ENCODE measurements at regions not wholly inside any gene's neighbourhood (a gene's known extent, or its start where the extent isn't known, plus 50 kb on each side); places are given as distances from the start of the nearest gene placed in this dataset.
A peak's percentile ranks its signal among the peaks of the same experiment; 100 is the strongest.

- no peak for DNase-seq (ENCODE audit: low spot score)
Observed at GRCh38 chr1:34479731-34480130, 275.1 kb upstream of the GJB5 start.

DNA sequence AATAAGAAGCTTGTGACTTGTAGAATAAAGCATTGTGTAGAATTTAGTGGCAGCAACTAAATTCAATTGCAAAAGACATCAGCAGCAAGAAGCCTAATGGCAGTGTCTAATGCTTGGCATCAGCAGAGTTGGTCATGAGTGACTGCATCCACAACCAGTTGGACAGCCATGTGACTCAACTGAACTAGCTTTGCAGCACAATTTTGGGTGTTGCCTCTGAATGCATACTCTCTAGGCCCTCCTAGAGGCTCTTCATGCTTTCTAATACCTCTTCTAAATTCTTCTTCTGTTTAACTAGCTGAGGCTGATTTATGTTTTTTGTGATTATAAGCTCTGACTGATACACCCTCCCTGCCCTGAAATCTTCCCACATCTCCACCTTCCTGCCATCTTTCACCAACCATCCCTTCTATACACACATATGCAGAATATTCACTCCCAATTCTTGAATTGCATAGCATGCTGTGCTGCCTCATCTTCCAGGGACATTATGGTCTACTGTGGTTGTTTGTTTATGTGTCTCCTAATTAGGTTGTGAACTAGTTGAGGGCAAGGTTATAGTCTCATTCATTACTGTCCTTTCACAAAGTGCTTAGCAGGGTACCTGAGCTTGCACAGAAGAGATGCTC, 266.7 kb upstream of the GJB5 start:
- DNase-seq (ENCODE audit: low spot score), result no peak

GRCh38 chr1:34500451-34500850, 254.4 kb upstream of the GJB5 start:
- DNase-seq (ENCODE audit: low spot score), result peak; percentile 55

GRCh38 chr1:34511802-34512201, 243.0 kb upstream of the GJB5 start:
- DNase-seq (ENCODE audit: low spot score), result no peak

GRCh38 chr1:34518146-34518699, 236.6 kb upstream of the GJB5 start:
- no peak for DNase-seq (ENCODE audit: low spot score)

- no peak for DNase-seq (ENCODE audit: low spot score)
Observed at GRCh38 chr1:34520111-34520510, 234.7 kb upstream of the GJB5 start.

DNA sequence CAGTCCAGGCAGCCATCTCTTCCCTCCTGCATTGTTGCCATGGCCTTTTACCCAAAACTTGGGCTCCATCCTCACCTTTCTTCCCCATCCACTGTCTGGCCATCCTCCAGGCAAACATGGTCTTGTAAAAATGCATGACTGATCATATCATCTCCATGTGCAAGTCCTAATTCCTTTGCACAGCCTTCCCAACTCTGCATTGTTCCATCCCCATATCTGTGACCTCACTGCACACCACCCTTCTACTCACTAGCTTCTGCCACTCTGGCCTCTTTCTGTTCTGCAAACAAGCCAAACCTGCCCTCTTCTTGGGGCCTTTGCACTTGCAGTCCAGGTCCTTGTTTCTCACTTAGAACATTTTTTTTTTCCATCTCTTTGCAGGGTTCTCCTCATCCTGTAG, 230.1 kb upstream of the GJB5 start:
- no peak for DNase-seq (ENCODE audit: low spot score)

DNA sequence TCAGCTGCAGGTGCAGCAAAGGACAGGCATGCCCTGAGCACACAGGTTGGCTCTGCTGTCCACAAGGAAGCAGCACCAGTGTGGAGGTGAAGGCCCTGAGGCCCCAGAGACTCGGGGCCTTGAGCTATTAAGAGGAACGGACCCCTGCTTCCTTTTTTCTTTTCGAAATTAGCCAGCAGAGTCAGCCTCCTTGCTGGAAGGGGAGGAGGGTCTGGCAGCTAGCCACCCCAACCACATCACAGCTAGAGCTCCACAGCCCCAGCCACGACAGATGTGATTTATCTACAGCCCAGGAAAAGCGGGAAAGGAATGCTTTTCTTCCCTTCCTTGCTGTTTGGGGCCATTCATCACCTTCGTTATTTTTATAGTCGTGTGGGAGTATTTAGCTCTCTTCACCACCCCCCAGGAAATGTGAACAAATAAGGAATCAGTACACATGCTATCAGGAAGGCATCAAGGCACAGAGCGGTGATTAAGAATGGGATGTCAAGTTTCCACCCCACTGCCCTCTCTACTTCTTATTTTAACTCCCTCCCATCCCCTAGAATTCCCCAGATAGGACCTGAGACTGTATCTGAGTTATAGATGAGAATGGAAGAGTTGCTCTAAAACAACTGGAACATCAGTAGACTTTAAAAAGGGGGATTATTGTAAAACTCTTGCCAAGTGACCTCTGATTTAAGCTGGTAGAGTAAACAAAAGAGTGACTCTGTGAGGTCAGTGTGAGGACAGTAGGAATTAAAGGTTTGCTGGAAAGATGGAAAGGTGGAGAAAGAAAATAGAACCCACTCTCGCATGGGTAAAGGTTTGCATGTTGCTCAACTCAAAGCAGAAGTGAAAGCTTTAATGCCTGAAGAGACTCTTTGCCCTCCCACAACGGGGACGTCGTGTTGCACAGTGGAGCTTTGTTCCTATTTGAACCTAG, 224.7 kb upstream of the GJB5 start:
- no peak for DNase-seq (ENCODE audit: low spot score)

GRCh38 chr1:34532113-34532512, 222.7 kb upstream of the GJB5 start:
- DNase-seq (ENCODE audit: low spot score), result no peak

- no peak for DNase-seq (ENCODE audit: low spot score)
Observed at GRCh38 chr1:34538481-34538880, 216.4 kb upstream of the GJB5 start.

GRCh38 chr1:34547046-34547674, 207.7 kb upstream of the GJB5 start:
- DNase-seq (ENCODE audit: low spot score), result no peak

DNA sequence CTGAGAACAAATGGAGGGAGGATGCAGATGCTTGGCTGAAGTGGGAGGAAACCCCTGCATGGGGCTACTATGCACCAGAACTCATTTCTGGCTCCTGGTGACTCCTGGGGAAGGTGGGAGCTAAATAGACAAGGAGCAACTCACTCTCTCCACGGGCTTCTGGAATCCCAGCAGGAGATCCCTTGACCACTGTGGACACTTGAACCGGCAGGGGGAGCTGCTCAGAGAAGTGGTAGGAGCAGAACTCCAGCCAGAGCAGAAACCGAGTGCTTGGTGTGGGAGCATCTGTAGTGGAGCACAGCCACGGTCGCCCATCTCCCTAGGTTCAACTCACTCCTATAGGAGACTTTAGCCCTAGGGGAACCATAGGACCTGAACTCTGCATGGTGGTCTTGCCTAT, 205.6 kb upstream of the GJB5 start:
- DNase-seq (ENCODE audit: low spot score), result no peak

DNA sequence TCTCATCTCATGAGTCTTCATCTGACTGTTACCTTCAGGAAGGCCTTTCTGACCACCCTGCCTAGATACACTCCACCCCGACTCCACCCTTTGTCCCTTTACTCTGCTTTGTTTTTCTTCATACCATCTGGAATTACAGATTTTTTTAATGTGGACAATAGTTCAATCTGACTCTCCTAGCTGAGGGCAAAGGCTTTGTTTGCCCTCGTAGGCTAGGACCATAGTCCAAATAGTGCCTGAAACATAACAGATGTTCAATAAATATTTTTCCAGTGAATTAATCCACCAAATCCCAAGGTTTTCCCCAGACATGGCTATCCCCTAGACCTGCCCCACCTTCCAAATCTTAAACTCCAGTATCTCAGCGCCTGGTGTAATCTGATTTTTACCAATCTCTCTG, 176.5 kb upstream of the GJB5 start:
- no peak for DNase-seq (ENCODE audit: low spot score)

DNA sequence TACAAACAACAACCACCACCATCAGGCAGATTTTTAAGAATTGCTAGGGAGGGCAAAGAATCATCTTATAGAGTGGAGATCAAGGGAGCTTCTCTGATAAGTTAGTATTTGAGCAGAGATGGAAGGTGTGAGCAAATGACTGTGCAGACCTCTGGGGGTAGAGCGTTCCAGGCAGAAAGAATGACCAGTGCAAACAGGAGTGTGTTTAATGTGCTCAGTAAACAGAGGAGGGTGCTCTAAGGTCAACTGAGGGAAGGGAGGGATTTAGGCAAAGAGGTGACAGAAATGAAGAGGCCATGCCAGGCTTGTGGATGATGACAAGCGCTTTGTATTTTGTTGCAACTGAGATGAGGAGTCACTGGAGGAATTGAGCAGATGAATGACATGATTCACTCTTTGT, 172.5 kb upstream of the GJB5 start:
- DNase-seq (ENCODE audit: low spot score), result no peak

- no peak for DNase-seq (ENCODE audit: low spot score)
Observed at GRCh38 chr1:34587761-34588160, 167.1 kb upstream of the GJB5 start.

GRCh38 chr1:34590211-34590623, 164.6 kb upstream of the GJB5 start:
- no peak for DNase-seq (ENCODE audit: low spot score)

DNA sequence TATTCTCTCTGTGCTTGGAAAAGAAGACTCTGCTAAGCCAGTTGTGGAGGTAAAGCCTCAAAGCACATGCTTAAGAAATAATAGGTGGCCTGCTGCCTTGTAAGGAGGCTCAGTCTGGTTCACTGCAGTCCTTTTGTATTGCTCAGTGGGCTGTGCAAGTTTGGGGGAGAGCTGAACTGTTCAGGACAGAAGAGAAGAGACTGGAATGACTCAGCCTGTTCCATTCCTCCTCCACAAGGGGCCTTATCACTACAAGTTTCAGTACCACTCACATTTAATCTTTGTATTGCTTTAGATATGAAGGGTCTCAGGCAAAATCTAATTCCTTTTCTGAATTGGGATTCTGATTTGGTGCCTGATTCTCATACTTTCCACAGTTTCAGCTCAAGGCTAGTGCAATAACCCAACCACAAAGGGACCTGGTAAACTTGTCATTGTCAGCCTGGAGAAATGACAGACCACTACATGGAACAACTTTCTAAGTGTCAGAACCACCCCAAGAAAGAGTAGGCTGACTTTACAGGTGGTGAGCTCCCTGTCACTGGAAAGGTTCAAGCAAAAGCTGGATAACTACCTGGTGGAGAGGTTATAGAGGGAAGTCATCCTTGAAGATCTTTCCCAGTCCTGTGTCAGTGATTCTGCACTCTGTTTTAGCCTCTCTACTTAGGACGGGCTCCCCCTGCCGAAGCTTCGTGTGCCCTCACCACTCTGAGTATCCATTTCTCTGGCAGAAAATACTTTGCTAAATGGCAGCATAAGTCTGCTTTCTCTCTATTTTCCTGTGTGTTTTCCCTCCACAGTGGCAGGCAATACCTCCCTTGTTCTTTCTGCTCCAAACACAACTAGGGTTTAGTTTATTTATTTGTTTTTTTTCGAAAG, 162.9 kb upstream of the GJB5 start:
- DNase-seq (ENCODE audit: low spot score), result peak; percentile 41

- peak; percentile 88 for DNase-seq (ENCODE audit: low spot score)
Observed at GRCh38 chr1:34597877-34598514, 156.9 kb upstream of the GJB5 start.

- DNase-seq (ENCODE audit: low spot score), result no peak
Observed at GRCh38 chr1:34602907-34603306, 151.9 kb upstream of the GJB5 start.

- DNase-seq (ENCODE audit: low spot score), result no peak
Observed at GRCh38 chr1:34603594-34603993, 151.3 kb upstream of the GJB5 start.

DNA sequence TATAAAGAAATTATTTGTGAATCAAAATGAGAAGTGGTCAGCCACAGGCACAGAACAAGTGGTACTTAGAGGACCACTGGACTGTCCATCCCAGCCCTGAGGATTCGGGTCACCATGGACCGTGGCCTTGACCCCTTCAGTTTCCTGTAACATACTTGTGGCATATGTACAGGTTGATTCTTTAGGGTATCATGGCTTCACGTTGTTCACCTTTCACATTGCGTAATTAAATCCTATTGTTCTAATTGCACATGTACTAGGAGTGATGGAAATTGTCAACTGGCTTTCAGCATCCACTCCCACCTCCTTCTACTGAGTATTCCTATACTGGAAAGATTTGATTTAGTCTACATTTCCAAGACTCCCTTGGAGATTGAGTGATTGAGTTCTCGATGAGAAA, 148.3 kb upstream of the GJB5 start:
- no peak for DNase-seq (ENCODE audit: low spot score)

Measured in GM03348 (cell line).